ENCODE measurements at regions not wholly inside any gene's neighbourhood (a gene's known extent, or its start where the extent isn't known, plus 50 kb on each side); places are given as distances from the start of the nearest gene placed in this dataset.

DNA sequence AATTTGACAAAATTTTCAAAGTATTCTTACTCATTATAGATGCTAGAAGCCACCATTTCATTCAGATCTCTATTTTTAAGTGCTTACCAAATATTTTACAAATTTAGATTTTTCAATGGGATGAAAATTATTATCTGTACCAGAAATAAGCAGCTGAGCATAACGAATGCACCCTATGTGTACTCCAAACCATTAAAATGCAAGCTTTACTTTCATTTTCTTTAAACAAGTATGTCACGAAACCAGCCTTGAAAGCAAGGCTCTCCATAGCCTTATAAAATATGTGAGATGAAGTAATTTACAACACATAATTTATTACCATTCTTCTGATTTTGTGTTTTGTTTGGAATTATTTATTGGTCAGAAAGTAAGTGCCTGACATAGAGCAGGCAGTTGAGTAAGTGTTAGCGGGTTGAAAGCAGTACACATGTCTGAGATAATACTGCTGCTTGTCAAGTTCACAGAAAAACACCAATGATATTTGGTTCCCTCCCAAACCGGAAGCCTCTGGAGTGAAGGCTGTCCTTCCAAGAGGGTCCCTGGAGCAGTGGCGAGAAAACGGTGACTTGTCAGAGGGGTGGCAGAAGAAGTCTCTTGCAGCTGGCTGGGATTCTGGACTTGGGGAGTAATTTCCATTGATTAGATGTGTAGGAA is 322.7 kb upstream of the PFKP start:
- intact Hi-C loops (cut with micrococcal nuclease) = no loop called here
- Histone ChIP-seq H3K4me3 (ENCODE audit: low read length in 2 of 2) (no peak overlapping the region), H3K4me1 (ENCODE audit: insufficient read depth, low read length) (no peaks in the 10 kb centered on the region), H3K36me3 (ENCODE audit: insufficient read depth, low read length) (no peaks in the 10 kb centered on the region), H3K9me3 (ENCODE audit: control insufficient read depth in 1 of 2, low read length in 2 of 2) (no peaks in the 10 kb centered on the region), H3K27ac (ENCODE audit: low read depth, low read length) (no peak overlapping the region), H3K27me3 (ENCODE audit: insufficient read depth, low read length) (no peaks in the 10 kb centered on the region)
- H3K36me3 Mint-ChIP-seq = no peaks in the 10 kb centered on the region
- H3K4me1 Mint-ChIP-seq = peaks cover 0 to 5% (median 0%) of the 10 kb centered on the region in 4 donors
- H3K4me3 Mint-ChIP-seq = no peak overlapping the region
- H3K27ac Mint-ChIP-seq = no peak overlapping the region
- POLR2A ChIA-PET (ENCODE audit: partially characterized antibody) = no interaction called here
- CTCF ChIA-PET (ENCODE audit: partially characterized antibody) = no interaction called here
- peaks cover 5 to 10% of the 10 kb centered on the region in 2 donors for H3K27me3 Mint-ChIP-seq
- DNase-seq = no peak
- H3K9me3 Mint-ChIP-seq = no peaks in the 10 kb centered on the region

DNA sequence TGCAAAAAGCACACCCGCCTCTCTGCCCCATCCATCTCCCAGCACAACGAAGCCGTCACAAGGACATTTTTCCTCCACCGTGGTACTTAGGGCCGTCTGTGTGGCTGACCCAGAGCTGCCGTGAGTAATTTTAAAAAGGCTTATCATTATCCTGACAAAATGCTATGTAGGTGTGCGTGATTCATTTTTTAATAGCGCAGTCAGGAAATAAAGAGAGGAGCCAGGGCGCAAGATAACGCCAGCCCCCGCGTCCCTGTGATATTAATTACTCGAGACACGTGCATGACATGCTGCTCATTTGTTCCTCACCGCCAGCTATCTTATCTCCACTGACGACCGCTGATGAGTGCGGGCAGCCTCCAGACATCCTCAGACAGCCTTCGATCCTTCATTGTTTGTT is 332.7 kb upstream of the PFKP start:
- Mint-ChIP-seq H3K27ac (no peak overlapping the region), H3K9me3 (peaks cover 2 to 17% (median 5%) of the 10 kb centered on the region in 8 donors), H3K4me3 (no peak overlapping the region), H3K36me3 (no peaks in the 10 kb centered on the region), H3K4me1 (peaks cover 0 to 2% (median 0%) of the 10 kb centered on the region in 4 donors), H3K27me3 (peaks cover 4 to 5% of the 10 kb centered on the region in 2 donors)
- intact Hi-C loops (cut with micrococcal nuclease) = no loop called here
- POLR2A ChIA-PET (ENCODE audit: partially characterized antibody) = no interaction called here
- no peak for DNase-seq
- Histone ChIP-seq H3K9me3 (ENCODE audit: control insufficient read depth in 1 of 2, low read length in 2 of 2) (no peaks in the 10 kb centered on the region), H3K4me1 (ENCODE audit: insufficient read depth, low read length) (no peaks in the 10 kb centered on the region), H3K4me3 (ENCODE audit: low read length in 2 of 2) (no peak overlapping the region), H3K27me3 (ENCODE audit: insufficient read depth, low read length) (no peaks in the 10 kb centered on the region), H3K27ac (ENCODE audit: low read depth, low read length) (no peak overlapping the region), H3K36me3 (ENCODE audit: insufficient read depth, low read length) (no peaks in the 10 kb centered on the region)
- CTCF ChIA-PET (ENCODE audit: partially characterized antibody) = no interaction called here

GRCh38 chr10:2733278-2733963 is 333.9 kb upstream of the PFKP start:
- H3K4me3 Mint-ChIP-seq = no peak overlapping the region
- POLR2A ChIA-PET (ENCODE audit: partially characterized antibody) = no interaction called here
- intact Hi-C loops (cut with micrococcal nuclease) = no loop called here

GRCh38 chr10:2731940-2732339 is 335.4 kb upstream of the PFKP start:
- Histone ChIP-seq H3K27me3 (ENCODE audit: insufficient read depth, low read length) (no peaks in the 10 kb centered on the region), H3K4me3 (ENCODE audit: low read length in 2 of 2) (no peak overlapping the region), H3K36me3 (ENCODE audit: insufficient read depth, low read length) (no peaks in the 10 kb centered on the region), H3K9me3 (ENCODE audit: control insufficient read depth in 1 of 2, low read length in 2 of 2) (no peaks in the 10 kb centered on the region), H3K4me1 (ENCODE audit: insufficient read depth, low read length) (no peaks in the 10 kb centered on the region), H3K27ac (ENCODE audit: low read depth, low read length) (no peak overlapping the region)
- H3K27me3 Mint-ChIP-seq = peaks cover 4 to 5% of the 10 kb centered on the region in 2 donors
- H3K36me3 Mint-ChIP-seq = no peaks in the 10 kb centered on the region
- intact Hi-C loops (cut with micrococcal nuclease) = no loop called here
- CTCF ChIA-PET (ENCODE audit: partially characterized antibody) = no interaction called here
- H3K9me3 Mint-ChIP-seq = peaks cover 4 to 17% (median 6%) of the 10 kb centered on the region in 8 donors
- POLR2A ChIA-PET (ENCODE audit: partially characterized antibody) = no interaction called here
- no peak overlapping the region for H3K4me3 Mint-ChIP-seq
- no peak for DNase-seq
- H3K27ac Mint-ChIP-seq = no peak overlapping the region
- no peaks in the 10 kb centered on the region for H3K4me1 Mint-ChIP-seq

More at GRCh38 chr10:2733278-2733963, 333.9 kb upstream of the PFKP start:
- Histone ChIP-seq H3K27ac (ENCODE audit: low read depth, low read length) (no peak overlapping the region), H3K36me3 (ENCODE audit: insufficient read depth, low read length) (no peaks in the 10 kb centered on the region), H3K4me3 (ENCODE audit: low read length in 2 of 2) (no peak overlapping the region), H3K4me1 (ENCODE audit: insufficient read depth, low read length) (no peaks in the 10 kb centered on the region), H3K9me3 (ENCODE audit: control insufficient read depth in 1 of 2, low read length in 2 of 2) (no peaks in the 10 kb centered on the region), H3K27me3 (ENCODE audit: insufficient read depth, low read length) (no peaks in the 10 kb centered on the region)
- CTCF ChIA-PET (ENCODE audit: partially characterized antibody) = no interaction called here
- Mint-ChIP-seq H3K4me1 (peaks cover 0 to 2% (median 0%) of the 10 kb centered on the region in 4 donors), H3K27me3 (peaks cover 4 to 5% of the 10 kb centered on the region in 2 donors), H3K36me3 (no peaks in the 10 kb centered on the region), H3K27ac (no peak overlapping the region), H3K9me3 (peaks cover 4 to 17% (median 6%) of the 10 kb centered on the region in 8 donors)
- DNase-seq = no peak

DNA sequence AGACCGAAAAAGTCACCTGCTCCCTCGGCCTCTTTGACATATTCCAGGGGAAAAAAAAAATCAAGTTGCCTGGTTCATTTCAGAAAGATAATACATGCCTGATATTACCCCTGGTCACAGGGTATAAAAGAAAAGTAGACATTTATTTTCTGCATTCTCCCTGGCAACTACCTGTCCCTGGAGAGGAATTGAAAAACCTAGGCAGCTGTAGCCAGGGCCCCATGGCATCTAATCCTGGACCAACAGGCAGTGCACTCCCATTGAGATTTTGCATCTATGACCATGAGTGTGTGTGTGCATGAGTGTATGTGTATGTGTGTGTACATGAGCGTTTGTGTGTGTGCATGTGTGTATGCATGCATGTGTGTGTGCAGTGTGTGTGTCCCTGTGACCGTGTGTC is 338.2 kb upstream of the PFKP start:
- no peak for DNase-seq
- no peak overlapping the region for H3K4me3 ChIP-seq (ENCODE audit: low read length in 2 of 2)
- Mint-ChIP-seq H3K4me3 (no peak overlapping the region), H3K27ac (no peak overlapping the region), H3K27me3 (peaks cover 1 to 3% of the 10 kb centered on the region in 2 donors), H3K9me3 (peaks cover 4 to 17% (median 6%) of the 10 kb centered on the region in 8 donors), H3K4me1 (no peaks in the 10 kb centered on the region), H3K36me3 (no peaks in the 10 kb centered on the region)
- H3K4me1 ChIP-seq (ENCODE audit: insufficient read depth, low read length) = no peaks in the 10 kb centered on the region
- no peaks in the 10 kb centered on the region for H3K9me3 ChIP-seq (ENCODE audit: control insufficient read depth in 1 of 2, low read length in 2 of 2)
- no peaks in the 10 kb centered on the region for H3K27me3 ChIP-seq (ENCODE audit: insufficient read depth, low read length)
- CTCF ChIA-PET (ENCODE audit: partially characterized antibody) = no interaction called here
- no peak overlapping the region for H3K27ac ChIP-seq (ENCODE audit: low read depth, low read length)
- H3K36me3 ChIP-seq (ENCODE audit: insufficient read depth, low read length) = no peaks in the 10 kb centered on the region
- POLR2A ChIA-PET (ENCODE audit: partially characterized antibody) = no interaction called here
- intact Hi-C loops (cut with micrococcal nuclease) = no loop called here

DNA sequence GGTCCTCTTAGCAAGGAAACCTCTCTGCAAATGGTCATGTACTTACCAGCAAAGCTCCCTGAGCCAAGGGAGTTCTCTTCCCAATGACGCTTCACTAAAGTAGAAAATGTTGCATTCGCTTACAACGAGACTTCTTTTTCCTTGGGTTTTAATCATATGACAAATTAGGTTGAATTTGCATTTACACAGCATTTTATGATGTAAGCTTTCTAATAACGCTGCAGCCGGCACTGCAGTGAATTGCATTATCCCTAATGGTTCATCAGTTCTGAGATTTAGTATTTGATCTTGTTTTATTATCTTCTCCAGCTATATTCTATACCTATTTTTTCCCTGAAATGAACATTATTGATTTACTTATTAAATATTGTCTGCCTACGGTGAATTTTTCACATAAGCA is 339.3 kb upstream of the PFKP start:
- ChIA-PET POLR2A (ENCODE audit: partially characterized antibody) (no interaction called here), CTCF (ENCODE audit: partially characterized antibody) (no interaction called here)
- H3K27me3 ChIP-seq (ENCODE audit: insufficient read depth, low read length) = no peaks in the 10 kb centered on the region
- no peaks in the 10 kb centered on the region for H3K9me3 ChIP-seq (ENCODE audit: control insufficient read depth in 1 of 2, low read length in 2 of 2)
- intact Hi-C loops (cut with micrococcal nuclease) = no loop called here
- Mint-ChIP-seq H3K36me3 (no peaks in the 10 kb centered on the region), H3K27ac (no peak overlapping the region), H3K27me3 (peaks cover 3% of the 10 kb centered on the region in 2 donors), H3K4me1 (no peaks in the 10 kb centered on the region), H3K4me3 (no peak overlapping the region), H3K9me3 (peaks cover 3 to 17% (median 5%) of the 10 kb centered on the region in 8 donors)
- no peak for DNase-seq
- H3K4me3 ChIP-seq (ENCODE audit: low read length in 2 of 2) = no peak overlapping the region
- H3K4me1 ChIP-seq (ENCODE audit: insufficient read depth, low read length) = no peaks in the 10 kb centered on the region
- H3K36me3 ChIP-seq (ENCODE audit: insufficient read depth, low read length) = no peaks in the 10 kb centered on the region
- no peak overlapping the region for H3K27ac ChIP-seq (ENCODE audit: low read depth, low read length)

GRCh38 chr10:2716596-2716995 is 350.8 kb upstream of the PFKP start:
- CTCF ChIA-PET (ENCODE audit: partially characterized antibody) = no interaction called here
- Histone ChIP-seq H3K27ac (ENCODE audit: low read depth, low read length) (no peak overlapping the region), H3K9me3 (ENCODE audit: control insufficient read depth in 1 of 2, low read length in 2 of 2) (no peaks in the 10 kb centered on the region), H3K4me1 (ENCODE audit: insufficient read depth, low read length) (no peaks in the 10 kb centered on the region), H3K27me3 (ENCODE audit: insufficient read depth, low read length) (no peaks in the 10 kb centered on the region), H3K36me3 (ENCODE audit: insufficient read depth, low read length) (no peaks in the 10 kb centered on the region), H3K4me3 (ENCODE audit: low read length in 2 of 2) (no peak overlapping the region)
- Mint-ChIP-seq H3K4me3 (no peak overlapping the region), H3K27ac (no peak overlapping the region), H3K36me3 (no peaks in the 10 kb centered on the region), H3K4me1 (no peaks in the 10 kb centered on the region), H3K27me3 (no peaks in the 10 kb centered on the region), H3K9me3 (peaks cover 0 to 5% (median under 1%) of the 10 kb centered on the region in 8 donors)
- intact Hi-C loops (cut with micrococcal nuclease) = no loop called here
- DNase-seq = no peak
- POLR2A ChIA-PET (ENCODE audit: partially characterized antibody) = no interaction called here
